ENCODE measurements at regions not wholly inside any gene's neighbourhood (a gene's known extent, or its start where the extent isn't known, plus 50 kb on each side); places are given as distances from the start of the nearest gene placed in this dataset.

- 0 out of 2 replicates have a peak, but pooled peaks have one; percentile 48 for TF ChIP-seq ZNF468 (CRISPR knock-in tag; IDR thresholded peaks at IDR 0.05)
- no peak for TF ChIP-seq SP4 (CRISPR knock-in tag; IDR thresholded peaks at IDR 0.05)
- TF ChIP-seq ZNF614 (CRISPR knock-in tag; IDR thresholded peaks at IDR 0.05; ENCODE audit: borderline replicate concordance), result no peak; the same call in 1 of the 2 replicates
- 0 out of 2 replicates have a peak, but pooled peaks have one; percentile 17 for TF ChIP-seq GABPB1 (CRISPR knock-in tag; IDR thresholded peaks at IDR 0.05)
- no peak for TF ChIP-seq ZNF264 (CRISPR knock-in tag; IDR thresholded peaks at IDR 0.05)
- no peak for TF ChIP-seq ELF4 (CRISPR knock-in tag; IDR thresholded peaks at IDR 0.05; ENCODE audit: borderline replicate concordance)
- TF ChIP-seq RAD21 (CRISPR knock-in tag; IDR thresholded peaks at IDR 0.05), result no peak
- TF ChIP-seq, protein P1, sequence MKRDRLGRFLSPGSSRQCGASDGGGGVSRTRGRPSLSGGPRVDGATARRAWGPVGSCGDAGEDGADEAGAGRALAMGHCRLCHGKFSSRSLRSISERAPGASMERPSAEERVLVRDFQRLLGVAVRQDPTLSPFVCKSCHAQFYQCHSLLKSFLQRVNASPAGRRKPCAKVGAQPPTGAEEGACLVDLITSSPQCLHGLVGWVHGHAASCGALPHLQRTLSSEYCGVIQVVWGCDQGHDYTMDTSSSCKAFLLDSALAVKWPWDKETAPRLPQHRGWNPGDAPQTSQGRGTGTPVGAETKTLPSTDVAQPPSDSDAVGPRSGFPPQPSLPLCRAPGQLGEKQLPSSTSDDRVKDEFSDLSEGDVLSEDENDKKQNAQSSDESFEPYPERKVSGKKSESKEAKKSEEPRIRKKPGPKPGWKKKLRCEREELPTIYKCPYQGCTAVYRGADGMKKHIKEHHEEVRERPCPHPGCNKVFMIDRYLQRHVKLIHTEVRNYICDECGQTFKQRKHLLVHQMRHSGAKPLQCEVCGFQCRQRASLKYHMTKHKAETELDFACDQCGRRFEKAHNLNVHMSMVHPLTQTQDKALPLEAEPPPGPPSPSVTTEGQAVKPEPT (CRISPR knock-in tag; IDR thresholded peaks at IDR 0.05; ENCODE audit: low read depth), result no peak
- TF ChIP-seq MAFG (CRISPR knock-in tag; IDR thresholded peaks at IDR 0.05), result no peak
- no peak for TF ChIP-seq NCOR1 (IDR thresholded peaks at IDR 0.05; ENCODE audit: borderline replicate concordance, low read length)
- TF ChIP-seq ZBTB39 (CRISPR knock-in tag; IDR thresholded peaks at IDR 0.05), result peak; percentile 96
- TF ChIP-seq RFX3 (CRISPR knock-in tag; IDR thresholded peaks at IDR 0.05), result no peak
- TF ChIP-seq PTBP1 (IDR thresholded peaks at IDR 0.05; ENCODE audit: low read depth, low read length, poor library complexity, severe bottlenecking), result no peak
- no peak for TF ChIP-seq HNRNPUL1 (IDR thresholded peaks at IDR 0.05; ENCODE audit: low read depth, low read length)
- TF ChIP-seq THAP11 (CRISPR knock-in tag; IDR thresholded peaks at IDR 0.05), result peak; percentile 45; the same call in 1 of the 2 replicates
- no peak for TF ChIP-seq ESRRA (CRISPR knock-in tag; IDR thresholded peaks at IDR 0.05; ENCODE audit: low read depth)
- no peak for TF ChIP-seq ZNF660 (CRISPR knock-in tag; IDR thresholded peaks at IDR 0.05; ENCODE audit: borderline replicate concordance, low read depth)
- no peak for TF ChIP-seq KLF12 (CRISPR knock-in tag; IDR thresholded peaks at IDR 0.05; ENCODE audit: borderline replicate concordance)
- TF ChIP-seq ZFP37 (CRISPR knock-in tag; IDR thresholded peaks at IDR 0.05; ENCODE audit: borderline replicate concordance), result no peak
- peak; percentile 80 for TF ChIP-seq ZBTB21 (CRISPR knock-in tag; IDR thresholded peaks at IDR 0.05)
- no peak for TF ChIP-seq ZFY (CRISPR knock-in tag; IDR thresholded peaks at IDR 0.05)
- peak; percentile 33; the same call in 1 of the 2 replicates for TF ChIP-seq RCOR2 (CRISPR knock-in tag; IDR thresholded peaks at IDR 0.05)
- TF ChIP-seq MED8 (CRISPR knock-in tag; IDR thresholded peaks at IDR 0.05; ENCODE audit: insufficient replicate concordance), result no peak
- TF ChIP-seq SIN3A (IDR thresholded peaks at IDR 0.05; ENCODE audit: borderline replicate concordance, low read depth, low read length), result no peak
- TF ChIP-seq ZBTB7B (CRISPR knock-in tag; IDR thresholded peaks at IDR 0.05), result no peak
- TF ChIP-seq ZNF674 (CRISPR knock-in tag; IDR thresholded peaks at IDR 0.05; ENCODE audit: low read depth), result no peak
- no peak for TF ChIP-seq ZNF33B (CRISPR knock-in tag; IDR thresholded peaks at IDR 0.05)
- no peak for TF ChIP-seq NFATC3 (CRISPR knock-in tag; IDR thresholded peaks at IDR 0.05)
- TF ChIP-seq ZFP1 (CRISPR knock-in tag; IDR thresholded peaks at IDR 0.05), result no peak
These were observed 127.7 kb upstream of the LRFN2 start (continued) for GRCh38 chr6:40714576-40715564.
